ENCODE measurements at regions not wholly inside any gene's neighbourhood (a gene's known extent, or its start where the extent isn't known, plus 50 kb on each side); places are given as distances from the start of the nearest gene placed in this dataset.

GRCh38 chr14:87813211-87813610 is 179.8 kb downstream of the GALC start:
- no peak for DNase-seq

GRCh38 chr14:87811246-87811645 is 181.7 kb downstream of the GALC start:
- no peaks in the 10 kb centered on the region for H3K27me3 Mint-ChIP-seq (ENCODE audit: low read depth, poor library complexity)
- TF ChIP-seq CTCF (IDR thresholded peaks at IDR 0.05): no peak
- peaks cover 6% of the 10 kb centered on the region for H3K4me1 Mint-ChIP-seq
- H3K4me3 Mint-ChIP-seq: no peak overlapping the region
- no peaks in the 10 kb centered on the region for H3K36me3 Mint-ChIP-seq (ENCODE audit: low read depth)
- no peak overlapping the region for H3K27ac Mint-ChIP-seq
- no peak for DNase-seq
- no peaks in the 10 kb centered on the region for H3K9me3 Mint-ChIP-seq

More at GRCh38 chr14:87813211-87813610, 179.8 kb downstream of the GALC start:
- peaks cover 6% of the 10 kb centered on the region for H3K4me1 Mint-ChIP-seq
- H3K4me3 Mint-ChIP-seq: no peak overlapping the region
- no peak for TF ChIP-seq CTCF (IDR thresholded peaks at IDR 0.05)
- no peak overlapping the region for H3K27ac Mint-ChIP-seq
- no peaks in the 10 kb centered on the region for H3K27me3 Mint-ChIP-seq (ENCODE audit: low read depth, poor library complexity)
- H3K9me3 Mint-ChIP-seq: peaks cover 5% of the 10 kb centered on the region
- no peaks in the 10 kb centered on the region for H3K36me3 Mint-ChIP-seq (ENCODE audit: low read depth)

- H3K9me3 Mint-ChIP-seq: no peaks in the 10 kb centered on the region
- H3K27me3 Mint-ChIP-seq (ENCODE audit: low read depth, poor library complexity): no peaks in the 10 kb centered on the region
- H3K4me1 Mint-ChIP-seq: peaks cover 6% of the 10 kb centered on the region
- DNase-seq: no peak
- H3K4me3 Mint-ChIP-seq: no peak overlapping the region
- no peak overlapping the region for H3K27ac Mint-ChIP-seq
- no peaks in the 10 kb centered on the region for H3K36me3 Mint-ChIP-seq (ENCODE audit: low read depth)
- no peak for TF ChIP-seq CTCF (IDR thresholded peaks at IDR 0.05)
Observed at GRCh38 chr14:87810711-87811110, 182.3 kb downstream of the GALC start.

GRCh38 chr14:87809261-87809660 is 183.7 kb downstream of the GALC start:
- Mint-ChIP-seq H3K27me3 (ENCODE audit: low read depth, poor library complexity) (no peaks in the 10 kb centered on the region), H3K4me3 (no peak overlapping the region), H3K4me1 (peaks cover 5% of the 10 kb centered on the region), H3K9me3 (peaks cover 5% of the 10 kb centered on the region), H3K27ac (no peak overlapping the region), H3K36me3 (ENCODE audit: low read depth) (no peaks in the 10 kb centered on the region)
- no peak for DNase-seq
- TF ChIP-seq CTCF (IDR thresholded peaks at IDR 0.05): no peak

GRCh38 chr14:87805315-87805723 is 187.7 kb downstream of the GALC start:
- Mint-ChIP-seq H3K4me3 (no peak overlapping the region), H3K4me1 (no peaks in the 10 kb centered on the region), H3K9me3 (peaks cover 14% of the 10 kb centered on the region), H3K27ac (no peak overlapping the region), H3K36me3 (ENCODE audit: low read depth) (no peaks in the 10 kb centered on the region), H3K27me3 (ENCODE audit: low read depth, poor library complexity) (peaks cover 8% of the 10 kb centered on the region)
- TF ChIP-seq CTCF (IDR thresholded peaks at IDR 0.05): peak; percentile 45
- peak; percentile 50 for DNase-seq

- Mint-ChIP-seq H3K36me3 (ENCODE audit: low read depth) (no peaks in the 10 kb centered on the region), H3K4me1 (peaks cover 17% of the 10 kb centered on the region), H3K4me3 (no peak overlapping the region), H3K27ac (no peak overlapping the region), H3K9me3 (peaks cover 14% of the 10 kb centered on the region), H3K27me3 (ENCODE audit: low read depth, poor library complexity) (peaks cover 15% of the 10 kb centered on the region)
- TF ChIP-seq CTCF (IDR thresholded peaks at IDR 0.05): no peak
- no peak for DNase-seq
Observed at GRCh38 chr14:87800216-87800615, 192.8 kb downstream of the GALC start.

Measured in nephron progenitor cell (in vitro differentiated cells).